Right forelimb (tissue), 1 donor: ENCODE measurements at regions not wholly inside any gene's neighbourhood (a gene's known extent, or its start where the extent isn't known, plus 50 kb on each side); places are given as distances from the start of the nearest gene placed in this dataset.

Experiments used
- DNase-seq: peaks from one replicate; pipeline ENCODE4 v3.0.0-alpha.2; 2018

DNA sequence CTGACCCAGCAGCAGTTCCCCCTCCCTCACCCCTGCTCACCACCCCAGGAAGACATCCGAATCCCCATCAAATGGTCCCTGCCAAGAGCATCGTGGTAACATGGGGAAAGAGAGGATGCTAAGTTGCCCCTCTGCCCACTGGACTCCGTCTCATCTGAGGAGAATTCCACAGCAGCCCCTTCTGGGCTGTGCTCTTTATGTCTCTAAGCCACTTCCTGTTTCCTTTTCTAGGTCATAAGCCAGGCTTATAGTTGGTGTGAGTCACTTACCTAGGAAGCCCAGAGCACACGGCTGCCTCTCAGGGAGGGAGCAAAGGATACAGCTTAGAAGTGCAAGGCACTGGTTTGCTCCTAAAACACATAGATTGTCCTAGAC is 76.0 kb downstream of the VCPKMT start:
- no peak for DNase-seq

DNA sequence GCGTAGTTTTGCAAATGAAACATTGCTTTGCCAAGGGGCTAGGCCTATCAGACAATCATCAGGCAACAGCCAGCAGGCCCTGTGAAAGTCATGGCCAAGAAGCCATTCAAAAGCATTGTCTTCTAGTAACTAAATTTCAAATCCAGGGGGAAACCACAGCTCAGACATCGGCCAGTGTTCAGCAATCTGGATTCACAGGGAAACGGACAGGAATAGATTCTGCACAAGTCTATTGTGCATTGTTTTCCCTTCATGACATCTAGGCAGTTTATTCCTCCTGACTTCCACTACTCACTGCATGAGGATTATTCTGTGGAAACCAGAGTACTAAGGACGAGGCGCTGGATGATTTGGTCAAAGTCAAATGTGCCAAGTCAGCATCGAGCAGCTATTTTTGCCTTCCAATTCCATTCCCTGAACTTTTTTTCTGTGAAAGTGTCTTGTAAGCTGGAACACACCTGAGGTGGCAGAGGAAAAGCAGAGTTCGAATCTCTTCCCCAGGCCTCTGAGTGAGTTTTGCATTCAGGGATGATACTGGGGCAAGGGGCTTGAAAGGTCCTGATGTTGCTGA is 75.4 kb downstream of the VCPKMT start:
- DNase-seq, result no peak

DNA sequence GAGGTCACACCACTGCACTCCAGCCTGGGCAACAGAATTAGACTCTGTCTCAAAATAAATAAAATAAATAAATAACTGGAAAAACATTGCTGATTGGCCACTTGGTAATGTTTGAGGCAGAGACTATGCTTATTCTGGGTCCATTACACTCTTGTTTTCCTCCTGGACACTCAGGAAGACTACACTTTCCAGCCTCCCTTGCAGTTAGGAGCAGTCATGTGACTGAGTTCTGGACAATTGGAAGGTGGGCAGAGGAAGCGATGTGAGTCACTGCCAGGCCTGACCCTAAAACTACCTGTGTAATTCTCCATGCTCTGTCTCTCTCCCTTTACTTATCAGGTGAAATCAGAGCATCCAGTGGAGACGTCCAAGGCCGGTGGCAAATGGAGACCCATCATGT is 74.4 kb downstream of the VCPKMT start:
- no peak for DNase-seq

DNA sequence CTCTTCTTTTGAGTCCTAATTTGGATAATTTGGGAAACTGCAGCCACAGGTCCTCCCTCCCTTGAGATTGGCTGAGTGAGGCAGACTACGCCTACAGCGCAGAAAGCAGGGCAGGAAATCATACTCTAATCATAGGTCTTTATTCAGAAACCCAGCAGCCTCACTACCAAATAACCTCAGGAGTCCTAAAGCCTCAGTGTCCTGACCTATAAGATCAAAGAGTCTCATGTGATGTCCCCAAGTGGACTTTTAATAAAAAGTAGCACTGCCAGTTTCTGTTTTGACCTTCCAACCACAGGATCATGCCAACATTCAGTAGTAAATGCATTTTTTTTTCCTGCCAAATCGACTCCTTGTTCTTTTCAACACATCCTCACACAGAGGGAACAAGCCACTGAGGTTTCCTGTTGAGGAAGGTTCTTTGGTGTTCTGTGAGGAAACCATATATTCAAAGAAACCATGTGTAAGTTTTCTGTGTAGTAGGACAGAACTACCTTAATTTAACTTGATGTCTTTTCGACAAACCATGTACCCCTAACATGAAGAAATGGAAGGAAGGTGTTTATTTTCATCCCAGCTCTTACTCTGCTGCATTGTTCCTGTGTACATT is 72.2 kb downstream of the VCPKMT start:
- DNase-seq, result no peak

DNA sequence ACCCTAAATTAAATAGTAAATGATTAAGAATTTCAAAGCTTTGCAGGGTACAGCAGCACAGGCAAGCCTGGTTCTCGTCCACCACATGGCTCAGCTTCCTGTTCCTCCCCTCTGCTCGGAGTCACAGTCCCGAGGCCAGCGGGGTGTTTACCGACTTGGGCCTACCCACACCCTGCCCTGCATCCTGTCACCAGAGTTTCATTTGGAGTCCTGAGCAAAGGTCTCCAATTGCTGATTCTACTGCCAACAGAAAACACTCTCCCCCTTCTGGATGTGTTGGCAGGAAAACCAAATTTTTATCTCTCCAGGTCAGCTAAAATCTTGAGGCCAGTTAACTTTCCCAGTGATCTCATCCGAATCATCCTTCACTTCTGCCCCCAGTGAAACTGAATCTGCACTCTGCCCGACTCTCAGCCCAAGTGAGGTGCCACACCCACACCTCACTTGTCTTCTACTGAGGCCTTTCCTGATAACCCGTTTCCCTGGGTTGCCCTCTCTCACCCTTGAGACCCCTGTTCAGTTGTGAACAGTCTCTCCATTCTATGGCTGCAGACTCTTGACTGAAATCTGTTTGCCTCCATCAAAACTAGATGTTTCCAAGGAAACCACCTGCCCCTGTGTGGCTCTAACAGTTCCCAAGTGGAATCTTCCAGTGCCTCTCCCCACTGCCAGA is 71.2 kb downstream of the VCPKMT start:
- DNase-seq, result no peak

DNA sequence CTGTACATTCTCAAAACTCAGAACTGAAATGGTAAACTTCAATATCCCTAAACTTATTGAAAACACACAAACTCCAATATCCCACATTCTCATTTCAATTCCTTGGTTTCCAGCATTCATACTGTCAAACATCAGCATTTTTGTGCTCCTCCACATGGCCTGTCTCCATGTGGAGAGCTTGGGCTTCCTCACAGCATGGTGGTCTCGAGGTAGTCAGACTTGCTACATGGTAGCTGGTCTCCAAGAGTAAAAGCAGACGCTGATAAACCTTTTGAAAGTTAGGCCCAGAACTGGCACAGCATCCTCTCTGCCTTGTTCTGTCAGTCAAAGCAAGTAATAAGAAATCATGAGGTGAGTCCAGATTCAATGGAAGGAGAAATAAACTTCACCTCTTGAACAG is 70.5 kb downstream of the VCPKMT start:
- DNase-seq, result no peak

DNA sequence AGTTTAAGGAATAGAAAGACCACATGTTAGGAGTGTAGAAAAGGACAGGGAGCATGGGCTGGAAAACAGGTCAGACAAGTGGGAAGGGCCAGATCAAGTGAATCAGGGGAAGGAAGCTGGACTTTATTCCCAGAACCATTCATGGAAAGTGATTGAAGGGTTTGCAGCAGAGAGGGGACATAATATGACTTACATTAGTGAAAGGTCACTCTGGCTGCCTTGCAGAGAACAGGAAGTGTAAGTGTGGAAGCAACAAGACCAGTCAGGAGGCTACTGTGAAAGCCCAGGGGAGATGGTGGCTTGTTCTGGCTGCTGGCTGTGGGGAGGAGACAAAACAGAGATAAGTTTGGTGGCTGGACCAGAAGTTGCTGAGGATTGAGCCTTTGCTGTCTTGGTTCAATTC is 69.1 kb downstream of the VCPKMT start:
- no peak for DNase-seq

DNA sequence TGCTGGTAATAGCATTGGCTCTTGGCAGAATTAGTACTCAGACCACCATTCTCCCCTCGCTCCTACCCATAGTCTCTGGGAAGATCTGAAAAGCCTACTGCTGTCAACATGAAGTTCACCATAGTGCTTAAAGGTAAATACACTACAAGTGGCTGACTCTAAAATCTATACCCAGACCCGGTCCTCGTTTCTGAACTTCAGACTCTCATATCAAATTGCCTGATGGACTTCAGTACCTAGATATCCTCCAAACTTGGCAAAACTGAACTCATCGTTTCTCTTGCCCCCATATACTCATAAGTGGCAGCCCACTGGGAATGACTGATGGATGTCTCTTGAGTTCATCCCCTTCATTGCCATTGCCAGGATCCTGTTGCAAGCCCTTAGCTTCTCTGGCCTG is 67.3 kb downstream of the VCPKMT start:
- no peak for DNase-seq

DNA sequence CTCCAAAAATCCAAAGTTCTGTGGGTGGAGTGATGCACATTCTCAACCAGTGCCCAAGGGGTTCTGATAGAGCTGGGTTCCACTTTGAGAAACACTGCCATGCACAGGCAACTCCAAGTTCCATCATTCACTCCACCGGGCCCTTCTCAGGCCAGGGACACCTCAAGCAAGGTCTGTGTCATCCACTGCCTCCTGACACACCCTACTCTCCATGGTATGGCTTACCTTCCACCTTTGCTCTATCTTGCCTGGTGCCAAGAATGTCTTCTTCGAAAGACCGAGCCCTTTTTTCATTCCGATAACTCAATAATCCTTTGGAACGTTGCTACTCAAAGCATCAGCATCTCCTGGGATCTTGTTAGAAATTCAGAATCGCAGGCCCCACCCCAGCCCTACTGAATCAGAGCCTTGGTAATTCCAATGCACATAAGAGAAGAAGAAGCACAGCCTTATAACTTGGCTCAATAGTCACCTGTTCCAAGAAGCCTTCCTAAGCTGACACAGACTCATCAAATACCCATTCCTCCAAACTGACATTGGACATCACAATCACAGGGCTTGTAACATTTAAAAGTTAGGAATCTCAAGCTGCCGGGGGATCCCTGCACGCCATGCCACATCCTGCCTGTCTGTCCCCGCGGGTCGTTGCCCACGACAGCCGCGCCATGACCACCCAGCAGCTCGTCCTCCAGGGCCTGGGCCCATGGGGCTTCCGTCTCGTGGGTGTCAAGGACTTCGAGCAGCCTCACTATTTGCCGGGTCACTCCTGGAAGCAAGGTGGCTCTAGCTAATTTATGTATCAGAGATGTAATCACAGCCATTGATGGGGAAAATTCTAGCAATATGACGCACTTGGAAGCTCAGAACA is 66.4 kb downstream of the VCPKMT start:
- no peak for DNase-seq

DNA sequence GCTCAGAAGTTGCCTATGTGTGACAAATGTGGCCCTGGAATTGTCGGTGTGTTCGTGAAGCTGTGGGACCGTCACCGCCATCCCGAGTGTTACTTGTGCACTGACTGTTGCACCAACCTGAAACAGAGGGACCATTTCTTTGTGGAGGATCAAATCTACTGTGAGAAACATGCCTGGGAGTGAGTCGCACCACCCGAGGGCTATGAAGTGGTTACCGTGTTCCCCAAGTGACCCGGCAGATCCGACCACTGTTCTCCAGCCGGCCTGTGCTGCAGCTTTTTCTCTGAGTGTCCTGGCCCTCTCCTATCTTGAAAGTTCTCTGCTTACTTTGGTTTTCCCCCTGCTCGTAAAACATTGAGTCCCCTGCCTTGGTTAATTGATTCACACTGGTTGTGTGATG is 65.3 kb downstream of the VCPKMT start:
- no peak for DNase-seq

DNA sequence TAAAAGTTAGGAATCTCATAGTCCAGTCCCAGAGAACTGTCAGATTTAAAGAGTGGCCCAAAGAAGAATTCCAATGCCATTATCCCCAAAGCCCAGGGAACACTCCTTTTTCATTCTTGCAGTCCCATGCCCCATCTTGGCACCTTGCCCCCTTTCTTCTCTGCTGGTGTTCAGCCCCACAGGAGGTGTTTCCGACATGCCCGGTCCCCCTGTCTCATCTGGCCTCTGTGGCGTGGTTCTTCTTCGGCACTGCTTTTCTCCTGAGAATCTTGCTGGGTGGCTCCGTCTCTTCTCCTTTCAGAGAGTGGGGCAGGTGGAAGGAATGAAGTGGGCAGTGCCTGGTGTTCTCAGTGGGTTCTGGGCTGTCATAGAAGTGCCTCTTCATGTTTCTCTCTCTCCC is 64.7 kb downstream of the VCPKMT start:
- no peak for DNase-seq

DNA sequence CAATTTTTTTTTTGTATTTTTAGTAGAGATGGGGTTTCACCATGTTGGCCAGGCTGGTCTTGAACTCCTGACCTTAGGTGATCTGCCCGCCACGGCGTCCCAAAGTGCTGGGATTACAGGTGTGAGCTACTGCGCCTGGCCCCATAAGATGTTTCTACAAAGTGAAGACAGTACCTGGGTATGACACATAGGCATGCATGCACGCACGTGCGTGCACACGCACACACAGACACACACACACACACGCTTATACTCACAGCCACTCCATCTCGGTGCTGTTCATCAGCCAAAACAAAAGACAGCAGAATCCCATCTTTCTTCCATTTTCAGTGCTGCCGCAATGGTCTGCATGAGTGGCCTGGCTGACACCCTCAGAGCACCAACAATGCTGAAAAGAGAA is 63.9 kb downstream of the VCPKMT start:
- DNase-seq, result no peak

DNA sequence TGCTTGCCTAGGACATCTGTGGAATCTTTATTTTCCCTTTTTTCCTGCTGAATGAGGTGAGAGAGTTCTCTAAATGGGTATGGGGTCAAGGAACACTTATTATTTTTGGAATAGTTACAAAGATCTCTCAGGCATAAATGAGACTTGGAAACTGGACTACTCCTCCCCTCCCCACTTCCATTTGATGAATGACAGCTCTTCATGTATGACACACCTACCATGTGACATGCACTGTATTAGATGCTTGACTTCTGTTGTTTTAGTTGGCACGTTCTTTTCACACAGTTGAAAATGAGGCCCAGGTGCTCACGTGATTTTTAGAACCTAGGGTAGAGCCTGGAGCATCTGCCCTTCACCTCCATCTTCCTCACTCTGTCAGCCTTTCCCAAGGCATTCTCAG is 62.4 kb downstream of the VCPKMT start:
- DNase-seq, result no peak

DNA sequence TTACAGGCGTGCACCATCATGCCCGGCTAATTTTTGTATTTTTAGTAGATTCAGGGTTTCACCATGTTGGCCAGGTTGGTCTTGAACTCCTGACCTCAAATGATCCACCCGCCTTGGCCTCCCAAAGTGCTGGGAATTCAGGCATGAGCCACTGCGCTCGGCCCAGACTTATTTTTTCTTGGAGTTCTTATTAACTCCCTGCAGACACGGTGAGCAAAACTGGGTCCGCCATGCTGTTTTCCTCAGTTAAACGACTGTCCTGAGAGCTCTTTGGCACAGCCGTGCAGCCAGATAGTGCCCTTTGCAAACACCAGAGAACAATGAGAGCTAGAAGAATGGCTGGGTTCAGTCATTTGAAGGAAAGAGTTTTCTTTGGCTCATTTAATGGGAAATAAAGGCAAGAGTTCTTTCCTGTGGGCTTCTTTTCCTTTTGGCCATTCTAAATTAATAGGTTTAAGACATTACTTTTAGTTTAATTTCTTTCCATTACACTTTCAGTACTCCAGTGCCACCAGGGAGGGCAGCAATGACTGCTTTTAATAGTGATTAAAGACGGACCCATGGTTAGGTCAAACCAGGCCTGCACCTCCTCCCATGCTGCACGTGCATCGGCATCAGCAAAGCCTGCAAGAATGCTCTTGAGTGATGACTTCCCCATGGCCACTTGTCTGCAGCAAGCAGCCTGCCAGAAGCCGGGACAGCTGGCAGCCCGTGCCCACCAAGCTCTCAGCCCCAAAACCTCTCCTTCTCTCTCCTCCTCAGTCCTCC is 60.7 kb downstream of the VCPKMT start:
- no peak for DNase-seq

DNA sequence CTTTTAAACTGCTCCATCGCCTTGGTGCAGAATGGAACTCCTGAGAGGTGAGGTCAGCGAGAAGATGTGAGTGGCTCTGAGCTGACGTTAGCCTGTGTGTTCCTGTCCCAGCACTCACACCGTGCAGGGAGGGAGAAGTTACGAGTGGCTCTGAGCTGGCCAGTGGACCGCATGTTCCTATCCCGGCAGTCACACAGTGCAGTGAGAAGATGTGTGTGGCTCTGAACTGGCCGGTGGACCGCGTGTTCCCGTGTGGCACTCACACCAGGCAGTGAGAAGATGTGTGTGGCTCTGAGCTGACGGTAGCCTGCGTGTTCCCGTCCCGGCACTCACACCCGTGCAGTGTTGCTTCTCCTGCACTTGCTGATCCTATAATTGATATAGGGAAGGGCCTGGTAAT is 59.9 kb downstream of the VCPKMT start:
- no peak for DNase-seq

DNA sequence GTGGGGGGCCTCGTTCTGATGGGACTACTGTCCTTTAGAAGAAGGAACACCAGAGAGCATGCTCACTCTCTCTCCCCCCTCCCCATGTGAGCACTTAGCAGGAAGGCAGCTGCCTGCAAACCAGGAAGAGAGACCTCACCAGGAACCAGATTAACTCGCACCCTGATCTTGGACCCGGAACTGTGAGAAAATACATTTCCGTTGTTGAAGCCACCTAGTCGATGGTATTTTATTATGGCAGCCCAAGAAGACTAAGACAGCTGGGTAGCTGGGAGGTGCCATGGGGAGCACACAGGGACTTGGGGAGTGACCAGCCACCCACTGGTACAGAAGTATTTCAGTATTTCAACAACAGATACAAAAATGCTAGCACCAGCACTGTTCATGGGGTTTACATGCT is 59.0 kb downstream of the VCPKMT start:
- no peak for DNase-seq

DNA sequence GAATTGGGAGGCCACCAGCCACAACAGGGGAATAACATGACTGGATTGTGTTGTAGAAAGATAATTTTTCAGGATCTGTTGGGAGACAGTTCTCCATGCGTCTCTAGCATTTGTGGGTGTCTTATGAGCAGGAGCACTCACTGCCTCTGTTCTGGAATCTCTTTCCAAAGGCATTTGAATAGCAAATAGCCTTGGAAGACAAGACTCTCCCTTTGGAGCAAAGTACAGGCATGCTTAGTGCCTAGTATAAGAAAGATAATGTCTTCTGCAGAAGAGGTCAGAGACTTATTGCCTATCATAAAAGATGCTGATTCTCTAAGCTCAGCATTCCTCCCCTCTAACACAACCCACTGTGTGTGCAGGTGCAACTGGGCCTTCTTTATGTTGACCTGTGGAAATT is 58.3 kb downstream of the VCPKMT start:
- DNase-seq, result no peak
